Activated CD4-positive, alpha-beta memory T cell treated with anti-CD3 and anti-CD28 coated beads for 36 hours (primary cell): ENCODE measurements at regions not wholly inside any gene's neighbourhood (a gene's known extent, or its start where the extent isn't known, plus 50 kb on each side); places are given as distances from the start of the nearest gene placed in this dataset.

Experiments
- CTCF ChIA-PET: fragments of 350-600 bp; sonication (Branson Sonifier 250); formaldehyde crosslinking; loops from one replicate; lab custom pipeline; 2021; ENCODE audit warnings: antibody characterized with exemption, inconsistent platforms; lab: Charles Lee
- POLR2A ChIA-PET: fragments of 350-600 bp; sonication (Branson Sonifier 250); formaldehyde crosslinking; loops from one replicate; lab custom pipeline; 2021; ENCODE audit warnings: antibody characterized with exemption; lab: Charles Lee
- DNase-seq: peaks from one replicate; pipeline ENCODE4 v3.0.0-alpha.2; 2020
- H3K27ac Mint-ChIP-seq: one replicate; pipeline ENCODE4 v1.8.0; 2021; ENCODE audit warnings: mixed read lengths
- H3K27me3 Mint-ChIP-seq: one replicate; pipeline ENCODE4 v1.8.0; 2021; ENCODE audit warnings: mixed read lengths
- H3K36me3 Mint-ChIP-seq: one replicate; pipeline ENCODE4 v1.8.0; 2021; ENCODE audit warnings: mixed read lengths
- H3K4me1 Mint-ChIP-seq: one replicate; pipeline ENCODE4 v1.8.0; 2021; ENCODE audit warnings: low read depth, mixed read lengths
- H3K4me3 Mint-ChIP-seq: one replicate; pipeline ENCODE4 v1.8.0; 2021; ENCODE audit warnings: mild to moderate bottlenecking, mixed read lengths
- H3K9me3 Mint-ChIP-seq: one replicate; pipeline ENCODE4 v1.8.0; 2021; ENCODE audit warnings: mixed read lengths
- intact Hi-C: fragments of 100-400 bp; cut with micrococcal nuclease; formaldehyde crosslinking; loops from one replicate; pipeline ENCODE4 v1.15.1; 2023

DNA sequence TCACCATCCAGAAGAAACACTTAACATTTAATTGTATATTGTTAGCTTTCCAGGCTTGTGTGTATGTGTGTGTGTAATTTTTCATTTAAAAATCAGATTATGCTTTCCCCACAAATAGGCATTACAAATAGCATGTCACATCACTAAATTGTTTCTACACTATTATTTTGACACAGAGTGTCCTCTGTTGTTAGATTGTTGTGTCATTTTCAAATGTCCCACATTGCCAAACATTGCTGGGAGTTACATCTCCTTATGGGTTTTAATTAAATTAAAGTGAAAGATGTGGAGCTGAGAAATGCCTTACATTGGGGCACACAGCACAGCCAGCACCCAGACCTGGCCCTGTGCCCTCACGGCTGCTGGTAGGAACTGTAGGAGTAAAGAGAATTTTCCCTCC lies 295.6 kb downstream of the ZEB1 start:
- no peak overlapping the region for H3K27ac Mint-ChIP-seq
- POLR2A ChIA-PET, result no interaction called here
- H3K4me1 Mint-ChIP-seq, result no peaks in the 10 kb centered on the region
- peaks cover 27% of the 10 kb centered on the region for H3K27me3 Mint-ChIP-seq
- H3K4me3 Mint-ChIP-seq, result no peak overlapping the region
- no peaks in the 10 kb centered on the region for H3K9me3 Mint-ChIP-seq
- CTCF ChIA-PET, result no interaction called here
- DNase-seq, result no peak
- intact Hi-C loops, result no loop called here
- no peaks in the 10 kb centered on the region for H3K36me3 Mint-ChIP-seq

GRCh38 chr10:31612082-31612481 lies 293.1 kb downstream of the ZEB1 start:
- no peak for DNase-seq
- Mint-ChIP-seq H3K4me1 (no peaks in the 10 kb centered on the region), H3K27ac (no peak overlapping the region), H3K27me3 (peaks cover 28% of the 10 kb centered on the region), H3K9me3 (no peaks in the 10 kb centered on the region), H3K36me3 (no peaks in the 10 kb centered on the region), H3K4me3 (no peak overlapping the region)
- intact Hi-C loops, result no loop called here
- ChIA-PET CTCF (no interaction called here), POLR2A (no interaction called here)

- no peak overlapping the region for H3K4me3 Mint-ChIP-seq
- H3K9me3 Mint-ChIP-seq, result no peaks in the 10 kb centered on the region
- H3K27me3 Mint-ChIP-seq, result peaks cover 27% of the 10 kb centered on the region
- intact Hi-C loops, result no loop called here
- no peak for DNase-seq
- H3K36me3 Mint-ChIP-seq, result no peaks in the 10 kb centered on the region
- POLR2A ChIA-PET, result no interaction called here
- CTCF ChIA-PET, result no interaction called here
- no peak overlapping the region for H3K27ac Mint-ChIP-seq
- no peaks in the 10 kb centered on the region for H3K4me1 Mint-ChIP-seq
Observed at GRCh38 chr10:31611161-31611560, 292.1 kb downstream of the ZEB1 start.

DNA sequence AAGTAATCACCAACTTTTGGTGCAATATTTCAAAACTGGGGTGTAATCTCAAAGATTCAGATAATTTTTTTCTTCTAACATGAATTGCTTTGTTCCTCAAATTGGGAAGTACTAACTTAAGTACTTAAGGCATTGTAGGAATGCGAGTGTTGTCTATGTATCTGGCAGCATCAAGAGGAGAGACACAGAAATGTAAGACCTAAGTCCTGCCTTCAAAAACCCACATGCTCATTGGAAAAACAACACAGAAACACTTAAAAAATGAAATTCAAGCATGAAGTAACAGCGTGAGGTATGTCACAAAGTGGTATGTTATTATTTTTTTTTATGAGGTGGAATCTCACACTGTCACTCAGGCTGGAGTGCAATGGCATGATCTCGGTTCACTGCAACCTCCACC lies 288.5 kb downstream of the ZEB1 start:
- no peaks in the 10 kb centered on the region for H3K9me3 Mint-ChIP-seq
- no peak overlapping the region for H3K4me3 Mint-ChIP-seq
- DNase-seq, result no peak
- intact Hi-C loops, result no loop called here
- POLR2A ChIA-PET, result no interaction called here
- H3K27me3 Mint-ChIP-seq, result peaks cover 14% of the 10 kb centered on the region
- peaks cover 8% of the 10 kb centered on the region for H3K4me1 Mint-ChIP-seq
- CTCF ChIA-PET, result no interaction called here
- H3K27ac Mint-ChIP-seq, result no peak overlapping the region
- H3K36me3 Mint-ChIP-seq, result no peaks in the 10 kb centered on the region

DNA sequence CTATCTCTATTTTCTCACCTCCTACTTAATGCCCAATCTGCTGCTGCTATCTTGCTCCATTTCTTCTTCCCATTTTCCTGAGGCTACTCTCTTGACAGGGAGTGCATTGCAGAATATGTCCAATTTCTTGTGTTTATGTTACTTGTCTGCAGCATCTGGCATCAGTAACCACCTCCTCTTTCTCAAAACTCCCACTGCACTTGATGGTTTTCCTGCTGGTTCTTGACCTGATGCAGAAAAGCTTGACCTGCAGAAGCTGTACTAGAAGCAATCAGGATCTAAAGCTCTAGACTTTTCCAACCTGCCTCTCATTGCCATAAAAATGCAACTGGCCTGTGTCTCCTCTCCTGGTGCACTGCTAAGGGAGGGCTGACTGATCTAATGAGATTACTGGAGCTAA lies 287.8 kb downstream of the ZEB1 start:
- intact Hi-C loops, result no loop called here
- Mint-ChIP-seq H3K27ac (no peak overlapping the region), H3K36me3 (no peaks in the 10 kb centered on the region), H3K9me3 (no peaks in the 10 kb centered on the region), H3K27me3 (peaks cover 12% of the 10 kb centered on the region), H3K4me3 (no peak overlapping the region), H3K4me1 (peaks cover 8% of the 10 kb centered on the region)
- CTCF ChIA-PET, result no interaction called here
- no peak for DNase-seq
- POLR2A ChIA-PET, result no interaction called here

DNA sequence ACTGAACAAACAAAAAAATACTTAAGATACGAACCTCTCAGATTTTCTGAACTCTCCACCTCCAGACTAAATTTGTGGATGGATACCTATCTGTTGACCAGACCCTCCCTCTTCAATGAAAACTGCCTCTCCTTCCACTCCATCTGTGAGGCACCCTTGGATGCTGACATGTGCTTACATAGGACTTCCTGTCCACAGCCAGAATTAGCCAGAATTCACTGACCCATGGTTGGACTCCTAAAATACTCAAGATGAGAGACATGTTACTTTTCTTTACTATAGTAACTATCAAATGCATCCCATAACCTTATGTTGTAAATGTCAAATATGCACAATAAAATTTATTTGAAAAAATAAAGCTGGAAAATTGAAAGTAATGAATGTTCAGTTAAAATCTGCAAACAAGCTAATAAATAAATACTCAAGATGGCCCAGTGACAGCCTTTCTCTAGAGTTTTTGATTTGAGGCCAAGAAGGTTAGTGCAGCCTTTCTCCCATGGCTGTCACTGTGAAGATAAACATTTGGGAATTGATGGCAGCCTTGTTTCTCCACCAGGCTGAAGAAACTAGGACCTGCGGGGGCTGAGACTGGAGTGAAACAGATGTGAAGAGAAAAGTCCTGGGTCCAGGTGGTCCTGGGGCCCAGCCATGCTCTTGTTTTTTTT lies 287.0 kb downstream of the ZEB1 start:
- no peaks in the 10 kb centered on the region for H3K36me3 Mint-ChIP-seq
- intact Hi-C loops, result no loop called here
- H3K4me1 Mint-ChIP-seq, result peaks cover 13% of the 10 kb centered on the region
- ChIA-PET CTCF (no interaction called here), POLR2A (no interaction called here)
- DNase-seq, result no peak
- peaks cover 4% of the 10 kb centered on the region for H3K27me3 Mint-ChIP-seq
- no peaks in the 10 kb centered on the region for H3K9me3 Mint-ChIP-seq
- H3K4me3 Mint-ChIP-seq, result no peak overlapping the region
- H3K27ac Mint-ChIP-seq, result no peak overlapping the region

DNA sequence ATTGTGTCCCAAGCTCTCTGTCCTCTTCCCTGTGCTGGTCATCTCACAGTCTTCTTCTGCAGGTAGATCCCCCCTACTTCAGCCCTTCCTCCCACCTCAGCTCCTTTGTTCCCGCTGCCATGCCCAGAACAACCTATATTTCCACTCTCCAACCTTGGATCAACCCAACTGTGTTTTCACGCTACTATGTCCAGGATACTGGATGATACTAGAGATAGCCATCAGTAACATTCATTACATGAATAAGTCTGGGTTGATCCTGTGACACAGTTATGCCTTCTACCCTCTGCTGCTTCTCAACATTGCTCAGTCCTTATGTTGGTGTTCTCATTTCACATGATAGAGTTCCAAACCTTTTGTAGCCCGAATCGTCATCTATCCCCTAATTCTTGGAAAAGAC lies 286.4 kb downstream of the ZEB1 start:
- Mint-ChIP-seq H3K27ac (no peak overlapping the region), H3K4me3 (no peak overlapping the region), H3K9me3 (no peaks in the 10 kb centered on the region), H3K27me3 (peaks cover 1% of the 10 kb centered on the region), H3K4me1 (peaks cover 18% of the 10 kb centered on the region), H3K36me3 (no peaks in the 10 kb centered on the region)
- intact Hi-C loops, result no loop called here
- ChIA-PET CTCF (no interaction called here), POLR2A (interaction anchor here (1.0 kb wide), 1 partner anchor 368 kb away, joined by 3 read pairs; no protein-coding TSS in a partner anchor)
- no peak for DNase-seq

DNA sequence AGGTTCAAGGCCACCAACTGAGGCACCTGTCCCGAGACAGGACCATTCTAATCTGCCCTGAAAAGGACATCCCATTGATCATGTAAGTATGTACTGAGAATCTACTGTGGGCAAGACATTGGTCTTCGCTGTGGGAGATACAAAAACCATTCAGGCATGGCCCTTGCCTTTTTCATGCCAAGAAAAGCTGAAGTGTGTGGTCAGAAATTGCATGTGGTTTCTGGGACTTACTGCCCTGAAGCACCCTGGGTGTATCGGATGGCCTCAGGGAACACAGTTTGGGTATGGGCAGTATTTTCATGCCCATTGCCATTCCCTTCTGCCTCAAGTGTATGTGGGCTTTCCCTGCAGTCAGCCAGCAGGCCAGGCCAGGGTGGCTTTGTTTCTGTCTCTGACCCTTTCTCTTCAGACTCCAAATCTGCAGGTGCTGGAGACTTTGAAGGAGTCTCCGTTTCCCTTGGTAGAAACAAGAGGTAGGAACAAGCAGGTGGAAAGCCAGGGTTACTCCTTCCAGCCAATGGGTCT lies 285.7 kb downstream of the ZEB1 start:
- H3K9me3 Mint-ChIP-seq, result no peaks in the 10 kb centered on the region
- no peaks in the 10 kb centered on the region for H3K36me3 Mint-ChIP-seq
- CTCF ChIA-PET, result no interaction called here
- no peak for DNase-seq
- POLR2A ChIA-PET, result interaction anchor here (1.0 kb wide), 1 partner anchor 369 kb away, joined by 3 read pairs; no protein-coding TSS in a partner anchor
- H3K27ac Mint-ChIP-seq, result no peak overlapping the region
- H3K4me1 Mint-ChIP-seq, result peaks cover 25% of the 10 kb centered on the region
- peaks cover 1% of the 10 kb centered on the region for H3K27me3 Mint-ChIP-seq
- H3K4me3 Mint-ChIP-seq, result no peak overlapping the region
- intact Hi-C loops, result loop anchor here (5.0 kb wide), 2 partner anchors 472 to 572 kb away; partner anchors contain the start of gene ZNF438

- H3K4me1 Mint-ChIP-seq, result peaks cover 25% of the 10 kb centered on the region
Observed at GRCh38 chr10:31604096-31604495, 285.1 kb downstream of the ZEB1 start.

GRCh38 chr10:31603235-31604087 lies 284.4 kb downstream of the ZEB1 start:
- Mint-ChIP-seq H3K4me3 (peak overlapping the region; percentile 77), H3K36me3 (no peaks in the 10 kb centered on the region), H3K27me3 (peaks cover 1% of the 10 kb centered on the region), H3K9me3 (no peaks in the 10 kb centered on the region), H3K27ac (no peak overlapping the region), H3K4me1 (peaks cover 25% of the 10 kb centered on the region)
- POLR2A ChIA-PET, result interaction anchor here (0.6 to 1.3 kb wide), 2 partner anchors 209 to 571 kb away, joined by 3 to 4 read pairs; partner anchors contain the start of gene ZNF438
- peak; percentile 93 for DNase-seq
- intact Hi-C loops, result loop anchor here (1.0 to 5.0 kb wide), 5 partner anchors 142 to 571 kb away; partner anchors contain the start of genes ZEB1 and ZNF438
- CTCF ChIA-PET, result no interaction called here

More at GRCh38 chr10:31604096-31604495, 285.1 kb downstream of the ZEB1 start:
- H3K9me3 Mint-ChIP-seq, result no peaks in the 10 kb centered on the region
- H3K27ac Mint-ChIP-seq, result no peak overlapping the region
- H3K4me3 Mint-ChIP-seq, result peak overlapping the region; percentile 77
- intact Hi-C loops, result loop anchor here (5.0 kb wide), 2 partner anchors 472 to 572 kb away; partner anchors contain the start of gene ZNF438
- peaks cover 1% of the 10 kb centered on the region for H3K27me3 Mint-ChIP-seq
- ChIA-PET POLR2A (interaction anchor here (1.0 kb wide), 1 partner anchor 370 kb away, joined by 3 read pairs; no protein-coding TSS in a partner anchor), CTCF (no interaction called here)
- H3K36me3 Mint-ChIP-seq, result no peaks in the 10 kb centered on the region
- no peak for DNase-seq

GRCh38 chr10:31602541-31603234 lies 283.7 kb downstream of the ZEB1 start:
- Mint-ChIP-seq H3K9me3 (no peaks in the 10 kb centered on the region), H3K4me3 (peak overlapping the region; percentile 77), H3K27me3 (no peaks in the 10 kb centered on the region), H3K4me1 (peaks cover 25% of the 10 kb centered on the region), H3K36me3 (no peaks in the 10 kb centered on the region), H3K27ac (no peak overlapping the region)
- peak; percentile 29 for DNase-seq
- intact Hi-C loops, result loop anchor here (1.0 to 5.0 kb wide), 5 partner anchors 143 to 570 kb away; partner anchors contain the start of genes ZEB1 and ZNF438
- ChIA-PET CTCF (interaction anchor here (0.6 to 1.0 kb wide), 2 partner anchors 19 to 765 kb away, joined by 3 to 5 read pairs; no protein-coding TSS in a partner anchor), POLR2A (interaction anchor here (1.3 kb wide), 1 partner anchor 571 kb away, joined by 4 read pairs; the partner anchor contains the start of gene ZNF438)
